ENCODE measurements at regions not wholly inside any gene's neighbourhood (a gene's known extent, or its start where the extent isn't known, plus 50 kb on each side); places are given as distances from the start of the nearest gene placed in this dataset.

DNA sequence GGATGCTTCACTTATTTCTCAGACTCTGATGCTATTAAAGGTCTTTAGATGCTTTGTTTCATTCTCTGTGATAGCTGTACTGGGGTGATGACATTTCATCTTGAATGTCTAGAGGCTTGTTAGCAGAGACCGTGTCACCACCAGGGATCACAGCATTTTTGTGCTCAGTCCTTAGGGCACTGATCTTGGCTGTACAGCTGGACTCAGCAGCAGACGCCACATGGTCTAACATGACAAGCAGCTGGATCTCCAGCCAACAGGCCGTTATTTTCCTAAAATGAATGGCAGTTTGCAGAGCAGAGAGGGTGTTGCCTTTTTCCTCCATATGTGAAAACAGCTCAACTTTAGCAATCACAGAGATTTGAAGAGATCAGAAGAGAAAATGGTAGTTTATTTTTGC, 491.8 kb downstream of the CDH2 start:
- Histone ChIP-seq H3K14ac (ENCODE audit: insufficient read depth, low read length) (no peak overlapping the region), H2BK15ac (ENCODE audit: low read depth, low read length) (no peak overlapping the region), H3K23ac (ENCODE audit: insufficient read length, low read depth, low read length) (no peak overlapping the region), H2AK5ac (ENCODE audit: insufficient read length, low read length) (no peak overlapping the region), H4K5ac (ENCODE audit: insufficient read length, low read depth, low read length) (no peak overlapping the region), H3K9me3 (ENCODE audit: control insufficient read depth, low read depth, low read length) (no peaks in the 10 kb centered on the region), H4K91ac (ENCODE audit: insufficient read length, low read depth, low read length) (no peak overlapping the region), H3K9ac (ENCODE audit: extremely low read depth, insufficient read length, low read length) (no peak overlapping the region), H3K56ac (ENCODE audit: insufficient read length, low read depth, low read length) (no peak overlapping the region), H3K79me2 (ENCODE audit: insufficient read depth, low read length) (no peaks in the 10 kb centered on the region), H2AFZ (ENCODE audit: low read length) (no peak overlapping the region), H3K79me1 (ENCODE audit: insufficient read depth, low read depth, low read length, poor library complexity, severe bottlenecking) (no peaks in the 10 kb centered on the region), H2BK120ac (ENCODE audit: low read depth, low read length, poor library complexity, severe bottlenecking) (no peak overlapping the region), H2BK12ac (ENCODE audit: insufficient read length, low read depth, low read length) (no peak overlapping the region), H3K23me2 (ENCODE audit: insufficient read length, low read depth, low read length, poor library complexity, severe bottlenecking) (no peaks in the 10 kb centered on the region), H3K27me3 (ENCODE audit: insufficient read depth, low read length) (no peaks in the 10 kb centered on the region), H2BK20ac (ENCODE audit: low read depth, low read length, poor library complexity, severe bottlenecking) (no peak overlapping the region), H3K4me2 (ENCODE audit: insufficient read depth, insufficient read length, low read length) (no peak overlapping the region), H3K27ac (ENCODE audit: insufficient read length, low read depth, low read length) (no peak overlapping the region), H3K4ac (ENCODE audit: low read depth, low read length) (no peak overlapping the region), H3K18ac (ENCODE audit: insufficient read length, low read depth, low read length) (no peak overlapping the region), H3T11ph (ENCODE audit: low read length) (no peak overlapping the region), H2BK5ac (ENCODE audit: insufficient read length, low read length) (no peak overlapping the region), H3K4me1 (ENCODE audit: insufficient read depth, low read length) (no peaks in the 10 kb centered on the region), H4K20me1 (ENCODE audit: control insufficient read depth, insufficient read depth, insufficient read length) (no peaks in the 10 kb centered on the region), H4K8ac (replicated peaks; ENCODE audit: insufficient read length, low read depth, low read length) (no peak overlapping the region)
- TF ChIP-seq, protein P1, sequence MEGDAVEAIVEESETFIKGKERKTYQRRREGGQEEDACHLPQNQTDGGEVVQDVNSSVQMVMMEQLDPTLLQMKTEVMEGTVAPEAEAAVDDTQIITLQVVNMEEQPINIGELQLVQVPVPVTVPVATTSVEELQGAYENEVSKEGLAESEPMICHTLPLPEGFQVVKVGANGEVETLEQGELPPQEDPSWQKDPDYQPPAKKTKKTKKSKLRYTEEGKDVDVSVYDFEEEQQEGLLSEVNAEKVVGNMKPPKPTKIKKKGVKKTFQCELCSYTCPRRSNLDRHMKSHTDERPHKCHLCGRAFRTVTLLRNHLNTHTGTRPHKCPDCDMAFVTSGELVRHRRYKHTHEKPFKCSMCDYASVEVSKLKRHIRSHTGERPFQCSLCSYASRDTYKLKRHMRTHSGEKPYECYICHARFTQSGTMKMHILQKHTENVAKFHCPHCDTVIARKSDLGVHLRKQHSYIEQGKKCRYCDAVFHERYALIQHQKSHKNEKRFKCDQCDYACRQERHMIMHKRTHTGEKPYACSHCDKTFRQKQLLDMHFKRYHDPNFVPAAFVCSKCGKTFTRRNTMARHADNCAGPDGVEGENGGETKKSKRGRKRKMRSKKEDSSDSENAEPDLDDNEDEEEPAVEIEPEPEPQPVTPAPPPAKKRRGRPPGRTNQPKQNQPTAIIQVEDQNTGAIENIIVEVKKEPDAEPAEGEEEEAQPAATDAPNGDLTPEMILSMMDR (conservative IDR thresholded peaks at IDR 0.05), result no peak
- H3K36me3 Mint-ChIP-seq (ENCODE audit: insufficient read depth in 1 of 3, low read depth in 3 of 3), result peaks cover 0 to 13% (median 3%) of the 10 kb centered on the region in 3 experiments; a peak in 5 of 7 replicates
- H3K4me1 Mint-ChIP-seq, result no peaks in the 10 kb centered on the region
- H3K4me3 Mint-ChIP-seq, result no peak overlapping the region
- no peaks in the 10 kb centered on the region for H3K27me3 Mint-ChIP-seq (ENCODE audit: low read depth)
- DNase-seq, result no peak
- H3K9me3 Mint-ChIP-seq, result peaks cover 10 to 13% of the 10 kb centered on the region in 2 experiments
- H3K27ac Mint-ChIP-seq, result 0 out of 7 replicates have a peak overlapping the region, but pooled peaks of 1 of the 3 experiments have one; percentile 6
- no CpG with 5 or more reads among the region's 3 CpGs for WGBS (ENCODE audit: extremely low coverage, insufficient read length, low lambda C conversion rate)
